Ishikawa (cell line): ENCODE measurements at regions not wholly inside any gene's neighbourhood (a gene's known extent, or its start where the extent isn't known, plus 50 kb on each side); places are given as distances from the start of the nearest gene placed in this dataset.

ENCODE experiments used
- CEBPB ChIP-seq: IDR thresholded peaks from 2 replicates; pipeline ENCODE4 v1.6.1; 2012
- CREB1 ChIP-seq: IDR thresholded peaks from 2 replicates; pipeline ENCODE4 v1.6.1; 2012; ENCODE audit warnings: low read depth
- EGR1 ChIP-seq: IDR thresholded peaks from 2 replicates; pipeline ENCODE4 v1.6.1; 2012
- EP300 ChIP-seq: IDR thresholded peaks from 2 replicates; pipeline ENCODE4 v1.6.1; 2012; ENCODE audit warnings: borderline replicate concordance
- RAD21 ChIP-seq: IDR thresholded peaks from 2 replicates; pipeline ENCODE4 v1.6.1; 2012; ENCODE audit warnings: low read depth
- TAF1 ChIP-seq: IDR thresholded peaks from 2 replicates; pipeline ENCODE4 v1.6.1; 2012; ENCODE audit warnings: low read depth, mild to moderate bottlenecking
- TCF12 ChIP-seq: IDR thresholded peaks from 2 replicates; pipeline ENCODE4 v1.6.1; 2012; ENCODE audit warnings: low read depth
- TEAD4 ChIP-seq: IDR thresholded peaks from 2 replicates; pipeline ENCODE4 v1.6.1; 2012
- YY1 ChIP-seq: IDR thresholded peaks from 2 replicates; pipeline ENCODE4 v1.6.1; 2012; ENCODE audit warnings: low read depth
- ZBTB7A ChIP-seq: IDR thresholded peaks from 2 replicates; pipeline ENCODE4 v1.6.1; 2012; ENCODE audit warnings: low read depth
- TF ChIP-seq, protein P1 (sequence below): IDR thresholded peaks from 2 replicates; pipeline ENCODE4 v1.6.1; 2012; ENCODE audit warnings: low read depth, mild to moderate bottlenecking
- TF ChIP-seq, protein P2 (sequence below): IDR thresholded peaks from 2 replicates; pipeline ENCODE4 v1.6.1; 2012
- TF ChIP-seq, protein P3 (sequence below): IDR thresholded peaks from 2 replicates; pipeline ENCODE4 v1.6.1; 2012

DNA sequence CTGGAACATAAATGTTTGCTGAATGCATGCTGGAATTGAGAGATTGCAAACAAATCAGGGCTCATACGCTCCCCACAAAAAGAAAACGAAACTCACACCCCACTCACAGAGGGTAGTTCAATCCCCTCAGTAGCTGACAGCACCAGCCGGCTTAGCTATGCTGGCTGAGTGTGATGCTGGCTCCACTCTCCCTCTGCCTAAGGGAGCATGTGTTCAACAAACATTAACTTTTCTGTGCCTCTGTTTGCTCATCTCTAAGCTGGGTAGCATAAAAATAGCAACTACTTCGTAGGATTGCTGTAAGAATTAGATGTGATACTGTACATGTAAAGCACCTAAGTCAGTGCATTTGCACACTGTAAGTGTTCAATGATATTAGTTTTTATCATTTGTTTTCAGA lies 282.6 kb downstream of the FOXO1 start:
- TF ChIP-seq CEBPB: no peak
- TF ChIP-seq CREB1: no peak
- no peak for TF ChIP-seq EP300
- TF ChIP-seq TAF1: no peak
- TF ChIP-seq, protein P1, sequence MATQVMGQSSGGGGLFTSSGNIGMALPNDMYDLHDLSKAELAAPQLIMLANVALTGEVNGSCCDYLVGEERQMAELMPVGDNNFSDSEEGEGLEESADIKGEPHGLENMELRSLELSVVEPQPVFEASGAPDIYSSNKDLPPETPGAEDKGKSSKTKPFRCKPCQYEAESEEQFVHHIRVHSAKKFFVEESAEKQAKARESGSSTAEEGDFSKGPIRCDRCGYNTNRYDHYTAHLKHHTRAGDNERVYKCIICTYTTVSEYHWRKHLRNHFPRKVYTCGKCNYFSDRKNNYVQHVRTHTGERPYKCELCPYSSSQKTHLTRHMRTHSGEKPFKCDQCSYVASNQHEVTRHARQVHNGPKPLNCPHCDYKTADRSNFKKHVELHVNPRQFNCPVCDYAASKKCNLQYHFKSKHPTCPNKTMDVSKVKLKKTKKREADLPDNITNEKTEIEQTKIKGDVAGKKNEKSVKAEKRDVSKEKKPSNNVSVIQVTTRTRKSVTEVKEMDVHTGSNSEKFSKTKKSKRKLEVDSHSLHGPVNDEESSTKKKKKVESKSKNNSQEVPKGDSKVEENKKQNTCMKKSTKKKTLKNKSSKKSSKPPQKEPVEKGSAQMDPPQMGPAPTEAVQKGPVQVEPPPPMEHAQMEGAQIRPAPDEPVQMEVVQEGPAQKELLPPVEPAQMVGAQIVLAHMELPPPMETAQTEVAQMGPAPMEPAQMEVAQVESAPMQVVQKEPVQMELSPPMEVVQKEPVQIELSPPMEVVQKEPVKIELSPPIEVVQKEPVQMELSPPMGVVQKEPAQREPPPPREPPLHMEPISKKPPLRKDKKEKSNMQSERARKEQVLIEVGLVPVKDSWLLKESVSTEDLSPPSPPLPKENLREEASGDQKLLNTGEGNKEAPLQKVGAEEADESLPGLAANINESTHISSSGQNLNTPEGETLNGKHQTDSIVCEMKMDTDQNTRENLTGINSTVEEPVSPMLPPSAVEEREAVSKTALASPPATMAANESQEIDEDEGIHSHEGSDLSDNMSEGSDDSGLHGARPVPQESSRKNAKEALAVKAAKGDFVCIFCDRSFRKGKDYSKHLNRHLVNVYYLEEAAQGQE: no peak
- no peak for TF ChIP-seq TCF12
- no peak for TF ChIP-seq YY1
- no peak for TF ChIP-seq ZBTB7A
- TF ChIP-seq EGR1: no peak
- TF ChIP-seq RAD21: no peak
- TF ChIP-seq TEAD4: no peak
- TF ChIP-seq, protein P2, sequence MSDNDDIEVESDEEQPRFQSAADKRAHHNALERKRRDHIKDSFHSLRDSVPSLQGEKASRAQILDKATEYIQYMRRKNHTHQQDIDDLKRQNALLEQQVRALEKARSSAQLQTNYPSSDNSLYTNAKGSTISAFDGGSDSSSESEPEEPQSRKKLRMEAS: no peak
- TF ChIP-seq, protein P3, sequence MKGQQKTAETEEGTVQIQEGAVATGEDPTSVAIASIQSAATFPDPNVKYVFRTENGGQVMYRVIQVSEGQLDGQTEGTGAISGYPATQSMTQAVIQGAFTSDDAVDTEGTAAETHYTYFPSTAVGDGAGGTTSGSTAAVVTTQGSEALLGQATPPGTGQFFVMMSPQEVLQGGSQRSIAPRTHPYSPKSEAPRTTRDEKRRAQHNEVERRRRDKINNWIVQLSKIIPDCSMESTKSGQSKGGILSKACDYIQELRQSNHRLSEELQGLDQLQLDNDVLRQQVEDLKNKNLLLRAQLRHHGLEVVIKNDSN: no peak
